GM13977 (cell line): ENCODE measurements at regions not wholly inside any gene's neighbourhood (a gene's known extent, or its start where the extent isn't known, plus 50 kb on each side); places are given as distances from the start of the nearest gene placed in this dataset.

Source experiments
- DNase-seq: peaks from one replicate; pipeline ENCODE4 v3.0.0; 2012; ENCODE audit warnings: low spot score
- in situ Hi-C: fragments of 300-500 bp; cut with MboI; formaldehyde crosslinking; loops from one replicate; pipeline ENCODE4 v1.12.0; 2022; ENCODE audit warnings: low sequenced_read_pairs, low pct_unique_long_range_greater_than_20kb, mixed read lengths, inconsistent platforms; ENCODE audit not compliant: unreplicated experiment
- TF ChIP-seq, protein P1 (sequence below): IDR thresholded peaks from 2 replicates; pipeline ENCODE4 v1.5.1; 2012; ENCODE audit warnings: mild to moderate bottlenecking, control low read depth; ENCODE audit not compliant: insufficient read depth; ENCODE audit errors: extremely low read depth, missing control alignments

DNA sequence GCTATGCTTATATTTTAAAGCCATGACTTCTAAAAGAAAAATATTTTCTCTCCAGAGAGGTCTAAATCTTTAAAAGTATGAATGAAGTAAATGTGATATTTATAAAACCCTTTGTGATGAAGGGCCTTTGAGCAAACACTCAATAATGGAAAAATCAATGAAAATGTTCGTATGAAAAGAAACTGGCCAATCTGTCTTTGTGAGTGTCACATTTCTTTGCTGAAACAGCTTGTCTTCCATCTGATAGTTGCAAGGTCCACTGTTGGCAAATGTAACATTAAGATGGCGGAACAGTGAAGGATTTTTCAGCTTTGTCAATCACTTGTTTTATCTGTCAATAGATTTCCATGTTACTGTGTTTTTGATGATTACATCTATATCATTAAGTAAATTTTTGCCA lies 162.9 kb upstream of the GATA6 start:
- TF ChIP-seq, protein P1, sequence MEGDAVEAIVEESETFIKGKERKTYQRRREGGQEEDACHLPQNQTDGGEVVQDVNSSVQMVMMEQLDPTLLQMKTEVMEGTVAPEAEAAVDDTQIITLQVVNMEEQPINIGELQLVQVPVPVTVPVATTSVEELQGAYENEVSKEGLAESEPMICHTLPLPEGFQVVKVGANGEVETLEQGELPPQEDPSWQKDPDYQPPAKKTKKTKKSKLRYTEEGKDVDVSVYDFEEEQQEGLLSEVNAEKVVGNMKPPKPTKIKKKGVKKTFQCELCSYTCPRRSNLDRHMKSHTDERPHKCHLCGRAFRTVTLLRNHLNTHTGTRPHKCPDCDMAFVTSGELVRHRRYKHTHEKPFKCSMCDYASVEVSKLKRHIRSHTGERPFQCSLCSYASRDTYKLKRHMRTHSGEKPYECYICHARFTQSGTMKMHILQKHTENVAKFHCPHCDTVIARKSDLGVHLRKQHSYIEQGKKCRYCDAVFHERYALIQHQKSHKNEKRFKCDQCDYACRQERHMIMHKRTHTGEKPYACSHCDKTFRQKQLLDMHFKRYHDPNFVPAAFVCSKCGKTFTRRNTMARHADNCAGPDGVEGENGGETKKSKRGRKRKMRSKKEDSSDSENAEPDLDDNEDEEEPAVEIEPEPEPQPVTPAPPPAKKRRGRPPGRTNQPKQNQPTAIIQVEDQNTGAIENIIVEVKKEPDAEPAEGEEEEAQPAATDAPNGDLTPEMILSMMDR = no peak
- in situ Hi-C loops = no loop called here
- DNase-seq = no peak

- in situ Hi-C loops = no loop called here
- no peak for DNase-seq
- TF ChIP-seq, protein P1 = no peak
Observed at GRCh38 chr18:22009242-22009641, 160.1 kb upstream of the GATA6 start.

DNA sequence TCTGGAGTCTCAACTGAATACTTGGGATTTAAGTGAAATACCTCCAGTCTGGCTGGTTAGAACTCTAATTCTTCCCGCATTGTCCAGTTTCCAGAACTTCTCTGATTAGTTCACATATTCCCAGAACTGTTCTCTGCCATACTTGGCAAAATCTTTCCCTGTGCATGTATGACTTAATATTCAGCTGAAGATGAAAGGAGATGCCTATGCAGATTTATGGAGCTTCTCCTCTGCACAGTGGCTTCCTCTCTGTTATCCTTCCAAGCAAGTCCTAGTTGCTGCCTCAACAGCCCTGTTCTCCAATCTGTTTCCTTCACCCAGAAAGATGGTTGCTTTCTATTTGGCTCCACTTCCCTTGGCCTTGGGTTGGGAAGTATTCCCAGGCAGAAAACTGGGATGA lies 155.4 kb upstream of the GATA6 start:
- DNase-seq = no peak
- in situ Hi-C loops = no loop called here
- TF ChIP-seq, protein P1 = no peak

- in situ Hi-C loops = no loop called here
- TF ChIP-seq, protein P1 = no peak
- DNase-seq = no peak
Observed at GRCh38 chr18:22015156-22015555, 154.2 kb upstream of the GATA6 start.

GRCh38 chr18:22018366-22018765 lies 151.0 kb upstream of the GATA6 start:
- in situ Hi-C loops = no loop called here
- no peak for DNase-seq
- TF ChIP-seq, protein P1 = no peak

DNA sequence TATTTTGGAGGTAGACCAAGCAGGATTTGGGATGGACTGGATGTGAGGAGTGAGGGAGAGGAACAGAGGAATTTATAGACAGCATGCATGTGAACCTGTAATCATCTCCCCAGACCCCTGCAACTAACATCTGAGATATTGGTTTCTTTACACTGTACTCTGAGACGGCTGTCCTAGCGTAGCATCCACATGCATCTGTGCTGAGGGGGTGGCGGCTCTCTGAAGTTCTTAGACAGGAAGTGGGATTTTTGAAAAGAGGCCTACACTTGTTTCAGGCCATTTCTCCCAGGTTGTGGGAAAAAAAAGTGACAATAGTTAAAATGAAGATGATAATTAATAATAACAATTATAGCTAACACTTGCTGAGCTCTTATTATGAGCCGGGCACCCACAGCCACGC lies 150.2 kb upstream of the GATA6 start:
- TF ChIP-seq, protein P1 = no peak
- DNase-seq = no peak
- in situ Hi-C loops = no loop called here
